ENCODE measurements at regions not wholly inside any gene's neighbourhood (a gene's known extent, or its start where the extent isn't known, plus 50 kb on each side); places are given as distances from the start of the nearest gene placed in this dataset.

DNA sequence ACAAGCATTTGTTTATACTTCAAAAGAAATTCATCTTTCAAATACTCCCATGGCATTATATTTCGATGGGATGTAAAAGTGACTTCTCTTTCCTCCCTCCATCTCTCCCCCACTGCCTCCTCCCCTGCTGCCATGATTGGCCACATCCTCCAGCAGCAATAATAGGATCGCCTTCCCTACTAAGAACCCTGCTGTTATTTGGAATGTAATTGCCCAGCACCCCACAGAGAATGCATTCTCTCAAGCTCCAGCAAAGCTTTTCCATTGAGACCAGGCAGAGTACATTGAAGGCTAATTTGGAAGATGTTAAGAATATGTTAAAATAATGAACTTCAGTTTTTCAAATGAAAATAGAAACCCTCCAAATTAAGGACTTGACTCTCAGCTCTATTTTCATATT lies 375.4 kb upstream of the ACVR2A start:
- DNase-seq (ENCODE audit: low read depth, low spot score): no peak

DNA sequence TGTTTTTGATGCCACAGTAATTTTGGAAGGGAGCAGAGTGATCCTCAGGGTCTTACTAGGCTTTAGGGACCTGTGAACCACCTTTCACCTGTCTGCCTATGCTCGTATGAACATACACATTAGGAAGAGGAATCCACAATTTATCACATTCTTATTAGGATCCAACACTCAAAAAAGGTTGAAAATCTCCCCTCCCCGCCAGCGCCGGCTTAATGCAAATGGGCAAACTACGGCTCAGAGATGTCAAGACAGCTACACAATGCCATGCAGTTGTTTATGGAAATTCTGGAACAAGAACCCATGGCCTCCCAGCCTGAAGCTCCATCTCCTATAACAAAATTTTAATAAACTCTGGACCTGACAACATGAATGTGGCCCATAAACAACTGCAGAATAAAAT lies 375.9 kb upstream of the ACVR2A start:
- no peak for DNase-seq (ENCODE audit: low read depth, low spot score)

DNA sequence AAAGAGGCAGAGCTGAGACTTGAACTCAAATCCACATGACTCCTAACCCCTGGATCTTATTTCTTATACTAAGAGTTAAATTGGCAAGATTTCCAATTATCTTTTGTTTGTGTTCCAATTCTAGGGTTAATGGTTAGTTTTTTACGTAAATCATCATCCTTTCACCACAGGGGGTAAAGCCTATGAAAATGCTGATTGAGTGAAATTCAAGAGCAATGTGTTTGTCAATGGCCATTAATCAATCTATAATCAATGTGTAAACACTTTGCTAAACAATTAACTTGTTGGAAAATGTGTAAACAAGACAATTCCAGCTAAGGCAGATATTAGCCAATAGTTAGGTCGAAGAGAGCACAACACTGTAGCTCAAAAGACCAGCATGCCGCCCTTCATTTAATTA lies 376.5 kb upstream of the ACVR2A start:
- no peak for DNase-seq (ENCODE audit: low read depth, low spot score)

DNA sequence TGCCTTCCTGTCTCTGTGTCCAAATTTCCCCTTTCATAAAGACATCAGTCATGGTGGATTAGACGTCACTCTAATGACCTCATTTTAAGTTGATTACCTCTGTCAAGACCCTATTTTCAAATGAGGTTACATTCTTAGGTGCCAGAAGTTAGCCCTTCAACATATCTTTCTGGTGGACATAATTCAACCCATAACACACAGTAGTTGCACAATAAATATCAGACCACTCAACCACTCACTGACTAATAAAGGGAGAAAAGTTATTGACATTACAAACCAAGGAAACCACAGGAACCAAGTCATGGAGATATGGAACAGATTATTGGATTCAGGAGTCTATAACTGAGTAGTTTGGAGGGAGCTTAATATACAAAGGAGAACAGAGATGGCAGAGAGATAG lies 377.4 kb upstream of the ACVR2A start:
- no peak for DNase-seq (ENCODE audit: low read depth, low spot score)

DNA sequence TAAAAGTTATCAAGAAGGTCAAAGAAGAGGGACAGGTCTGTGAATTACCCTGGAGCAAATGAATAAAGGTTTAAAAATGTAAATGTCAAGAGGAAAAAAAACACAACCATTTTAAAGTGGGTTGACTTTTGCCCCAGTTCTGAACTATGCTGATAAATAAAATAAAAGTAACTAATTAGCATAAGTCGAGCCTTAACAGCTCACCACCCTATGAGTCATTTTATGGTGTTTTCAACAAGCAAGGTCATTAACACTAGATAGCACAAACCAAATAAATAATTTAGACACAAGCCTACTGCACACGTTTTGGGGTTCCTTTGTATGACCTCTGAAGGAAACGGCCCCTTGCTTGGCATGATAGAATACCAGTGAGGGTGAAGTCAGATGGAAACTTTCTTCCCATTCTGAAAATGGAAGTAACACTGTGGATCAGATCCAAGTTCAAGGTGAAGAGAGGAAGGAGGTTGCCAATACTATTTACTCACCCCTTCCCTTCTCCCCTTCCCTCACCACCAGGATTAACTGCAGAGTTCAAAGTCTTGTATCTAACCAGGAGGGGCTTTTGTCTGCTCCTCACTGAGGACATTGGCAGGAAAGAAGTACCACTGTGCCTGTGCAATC lies 380.0 kb upstream of the ACVR2A start:
- no peak for DNase-seq (ENCODE audit: low read depth, low spot score)

DNA sequence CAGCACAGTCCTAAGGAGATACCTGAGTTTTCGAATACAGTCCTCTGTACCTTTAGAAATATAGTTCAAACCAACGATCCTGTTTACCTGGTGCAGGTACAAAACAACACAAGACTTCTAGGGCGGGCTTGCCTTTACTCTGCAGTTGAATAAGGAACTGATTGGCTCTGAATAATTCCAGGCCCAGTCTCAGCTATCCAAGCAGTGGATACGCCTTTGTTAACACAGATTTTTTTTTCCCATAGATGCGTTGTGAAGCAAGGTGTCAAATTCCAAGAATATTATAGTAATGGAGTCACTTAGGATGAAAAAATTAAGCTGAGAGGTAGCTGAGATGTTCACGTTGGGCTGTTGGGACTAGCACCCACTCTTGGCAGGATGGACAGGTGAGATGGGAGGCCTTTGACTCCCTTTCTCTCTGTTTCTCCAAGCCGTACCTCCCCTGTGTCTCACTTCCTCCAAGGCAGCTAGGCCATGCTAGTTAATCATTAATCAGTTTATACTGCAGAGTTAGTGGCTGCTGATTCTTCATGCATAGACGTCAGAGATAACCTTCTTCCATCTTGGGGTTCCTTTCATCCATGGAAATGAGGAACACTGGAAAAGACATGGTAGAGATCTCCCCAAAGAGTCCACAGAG lies 380.8 kb upstream of the ACVR2A start:
- DNase-seq (ENCODE audit: low read depth, low spot score): no peak

DNA sequence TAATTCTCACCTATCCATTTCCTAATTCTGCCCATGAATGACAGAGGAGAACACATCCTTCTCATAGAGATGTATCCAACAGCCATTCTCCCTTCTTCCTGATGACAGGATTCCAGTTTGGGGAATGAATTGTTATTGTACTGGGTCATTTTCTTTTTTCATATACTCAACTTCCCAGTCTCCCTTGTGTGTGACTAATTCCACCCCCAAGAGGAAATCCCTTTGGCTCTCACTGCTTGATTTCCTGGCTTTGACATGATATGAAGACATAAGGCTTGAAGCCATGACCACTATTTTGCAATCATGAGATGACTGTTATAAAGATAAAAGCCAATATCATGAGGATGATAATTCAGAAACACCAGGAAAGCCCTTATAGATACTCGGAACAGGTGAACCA lies 384.7 kb upstream of the ACVR2A start:
- DNase-seq (ENCODE audit: low read depth, low spot score): no peak

DNA sequence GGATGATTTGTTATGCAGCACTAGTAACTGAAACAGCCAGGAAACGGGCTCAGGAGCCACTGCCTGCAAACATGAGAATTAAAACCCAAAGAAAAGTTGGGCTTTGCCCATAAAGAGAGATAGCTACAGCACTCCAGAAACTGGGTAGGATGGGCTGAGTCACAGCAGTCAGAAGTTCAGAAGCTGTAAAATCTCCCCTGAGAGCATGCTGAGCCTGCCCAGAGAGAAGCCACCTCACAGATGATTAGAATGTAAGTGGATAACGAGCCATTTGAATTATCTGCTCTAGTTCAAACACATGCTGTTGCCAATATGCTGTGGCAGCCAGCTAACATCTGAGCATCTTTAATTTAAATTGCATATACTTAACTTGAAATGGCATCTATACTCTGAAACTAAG lies 388.1 kb upstream of the ACVR2A start:
- DNase-seq (ENCODE audit: low read depth, low spot score): no peak

DNA sequence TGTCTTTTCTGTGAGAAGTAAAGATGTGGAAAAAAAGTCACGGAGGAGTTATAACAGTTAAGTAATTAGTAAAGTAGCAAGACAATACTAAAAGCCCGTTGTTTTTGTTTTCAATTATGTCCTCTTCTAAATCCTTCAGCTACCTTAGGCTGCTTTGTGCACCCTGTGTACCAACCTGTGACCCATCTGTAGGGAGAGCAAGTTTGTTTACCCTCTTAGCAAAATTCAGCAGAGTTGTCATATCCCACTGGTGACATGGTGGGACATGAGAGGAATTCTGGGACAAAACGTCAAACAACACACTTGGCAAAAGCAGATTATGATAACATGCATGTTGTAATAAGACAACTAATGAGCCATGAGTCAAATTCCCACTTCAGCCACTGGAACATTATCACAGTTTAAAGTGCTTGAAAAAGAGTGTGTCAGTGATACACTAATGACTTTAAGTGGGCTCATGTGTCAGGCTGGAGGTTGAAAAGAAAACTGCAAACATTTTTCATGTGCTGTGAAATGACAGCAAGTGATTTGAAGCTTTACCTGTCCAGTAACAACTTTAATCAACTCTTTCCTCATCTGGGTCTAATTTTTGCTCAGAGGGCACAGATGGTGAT lies 392.8 kb upstream of the ACVR2A start:
- DNase-seq (ENCODE audit: low read depth, low spot score): no peak

DNA sequence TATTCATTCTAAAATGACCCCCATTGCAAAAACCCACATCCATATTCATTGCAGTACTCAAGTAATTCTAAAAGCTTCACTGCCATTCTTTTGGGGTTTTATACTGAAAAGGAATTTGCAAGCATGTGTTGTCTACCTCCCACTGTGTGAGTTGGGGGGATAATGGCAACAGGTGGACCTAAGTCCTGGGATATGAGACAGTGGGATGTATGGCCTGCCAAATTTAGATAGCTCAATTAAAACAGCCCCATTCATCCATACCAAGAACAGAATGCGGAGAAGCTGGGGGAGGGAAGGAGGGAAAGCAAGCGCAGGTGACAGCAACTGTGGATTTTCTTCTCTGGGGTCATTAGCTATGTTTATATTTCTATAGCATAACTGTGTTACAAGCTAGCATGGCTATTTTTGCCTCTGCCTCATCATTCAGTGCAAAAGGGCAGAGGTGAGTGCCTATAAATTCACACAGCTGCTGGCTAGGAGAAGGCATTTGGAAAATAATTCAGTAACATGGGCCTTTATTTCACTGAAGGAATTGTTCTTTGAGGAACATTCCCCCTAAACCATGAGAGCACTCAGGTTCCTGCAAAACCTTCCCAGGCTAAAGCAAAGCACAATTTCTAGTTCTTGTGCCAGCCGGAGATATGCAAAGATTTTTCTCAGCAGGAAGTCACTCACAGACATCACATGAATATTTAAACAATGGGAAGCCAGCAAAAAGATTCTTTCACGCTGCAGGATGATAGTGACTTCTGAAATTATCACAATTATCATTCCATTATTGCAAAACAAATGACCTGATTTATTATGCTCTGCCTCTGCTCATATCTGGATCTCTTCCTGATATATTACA lies 393.9 kb upstream of the ACVR2A start:
- no peak for DNase-seq (ENCODE audit: low read depth, low spot score)

DNA sequence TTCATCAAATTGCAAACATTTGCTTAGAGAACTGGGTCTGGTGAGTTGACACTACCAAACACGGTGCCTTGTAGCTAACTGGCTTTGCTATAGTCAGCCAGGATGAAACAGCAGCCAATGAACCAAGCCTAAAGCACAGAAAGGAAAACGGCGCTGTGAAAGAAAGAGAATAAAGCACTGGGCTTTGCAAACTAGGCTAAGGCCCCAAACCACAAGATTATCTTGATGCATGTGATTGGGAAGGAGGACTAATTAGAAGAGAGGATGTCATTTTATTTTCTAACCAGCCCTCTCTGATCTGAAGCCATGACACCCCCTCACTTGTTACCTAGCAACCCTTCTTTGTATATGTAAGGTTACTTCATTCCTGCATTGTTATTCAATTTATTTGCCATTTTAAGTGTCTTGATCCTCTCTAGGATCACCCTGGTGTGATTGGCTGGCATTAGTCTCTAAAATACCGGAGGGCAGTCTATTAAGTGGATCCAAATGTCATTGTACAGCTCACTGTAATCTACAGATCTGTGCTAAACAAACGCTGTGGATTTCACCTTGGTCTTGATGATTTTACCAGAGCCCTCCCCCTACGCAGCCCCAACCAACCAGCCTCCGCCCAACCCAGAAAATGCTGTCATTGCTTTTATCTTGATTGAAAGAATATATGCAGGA lies 395.4 kb upstream of the ACVR2A start:
- DNase-seq (ENCODE audit: low read depth, low spot score): no peak

DNA sequence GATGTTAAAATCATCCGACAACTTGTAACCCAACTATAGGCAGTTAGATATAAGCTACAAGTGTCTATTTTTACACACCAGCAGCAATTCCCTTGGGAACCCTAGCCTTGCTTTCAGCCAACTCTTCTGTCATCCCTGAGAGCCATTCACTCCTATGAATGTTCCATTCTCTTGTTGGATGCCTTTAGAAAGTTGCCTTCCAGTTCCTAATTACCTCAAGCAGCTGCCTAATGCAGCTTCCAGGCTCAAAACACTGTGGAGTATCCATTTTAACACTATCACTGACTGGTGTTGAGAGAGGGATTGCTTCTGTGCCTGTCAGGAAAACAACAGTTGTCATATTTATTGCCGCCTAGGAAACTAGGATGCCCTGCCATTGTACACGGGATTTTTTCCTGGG lies 402.0 kb upstream of the ACVR2A start:
- DNase-seq (ENCODE audit: low read depth, low spot score): no peak

DNA sequence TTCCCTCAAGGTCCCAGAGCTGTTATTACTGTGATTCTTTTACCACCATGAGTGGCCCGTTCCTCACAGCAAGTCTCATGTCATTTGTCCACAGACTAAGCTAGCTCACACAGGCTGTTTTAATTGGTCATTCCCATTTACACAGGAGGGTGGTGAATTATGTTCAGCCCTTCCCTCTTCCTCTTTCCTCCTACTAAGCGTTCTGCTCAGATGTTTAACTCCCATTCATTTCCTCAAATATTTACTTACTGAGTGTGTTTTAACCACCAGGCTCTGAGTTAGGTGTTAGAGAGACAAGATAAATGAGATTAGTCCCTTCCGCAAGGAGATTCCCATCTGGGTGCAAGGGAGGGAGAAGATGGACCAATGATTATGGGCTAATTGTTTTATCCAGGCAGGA lies 403.6 kb upstream of the ACVR2A start:
- DNase-seq (ENCODE audit: low read depth, low spot score): no peak

DNA sequence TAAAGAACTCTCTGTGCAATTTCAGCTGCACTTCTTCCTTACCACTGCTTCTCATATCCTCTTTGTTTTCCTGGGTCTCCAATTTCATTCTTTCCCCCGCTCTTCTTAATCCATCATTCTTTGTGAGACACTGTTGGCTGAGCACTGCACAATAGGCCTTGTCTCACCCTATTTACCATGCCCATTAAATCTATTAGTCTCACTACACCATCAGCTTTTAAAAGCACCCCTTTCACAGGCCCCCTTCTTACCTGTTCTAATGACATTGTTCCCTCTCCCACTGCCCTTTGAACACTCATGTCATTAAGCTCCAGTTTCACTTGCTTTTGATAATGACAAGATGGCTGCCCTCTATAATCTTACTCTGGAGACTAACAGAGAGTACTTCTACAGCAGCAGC lies 404.1 kb upstream of the ACVR2A start:
- DNase-seq (ENCODE audit: low read depth, low spot score): no peak

DNA sequence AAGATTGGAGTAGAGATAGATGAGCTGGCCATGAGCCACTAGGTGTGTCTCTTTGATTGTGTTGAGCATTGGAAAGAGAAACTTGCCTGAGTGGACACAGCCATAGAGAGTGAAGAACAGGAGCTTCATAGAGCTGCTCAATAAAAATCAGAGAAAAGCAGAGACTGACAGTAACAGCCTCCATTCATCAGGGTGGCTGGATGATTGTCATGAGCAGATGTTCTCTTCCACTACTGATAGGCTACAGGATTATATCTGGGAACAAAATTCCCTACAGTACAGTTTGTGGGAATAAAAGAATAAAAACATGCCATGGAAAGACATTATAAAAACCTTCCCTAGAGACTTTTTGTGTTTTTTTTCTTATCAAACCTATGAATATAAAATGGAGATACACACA lies 404.8 kb upstream of the ACVR2A start:
- DNase-seq (ENCODE audit: low read depth, low spot score): no peak

DNA sequence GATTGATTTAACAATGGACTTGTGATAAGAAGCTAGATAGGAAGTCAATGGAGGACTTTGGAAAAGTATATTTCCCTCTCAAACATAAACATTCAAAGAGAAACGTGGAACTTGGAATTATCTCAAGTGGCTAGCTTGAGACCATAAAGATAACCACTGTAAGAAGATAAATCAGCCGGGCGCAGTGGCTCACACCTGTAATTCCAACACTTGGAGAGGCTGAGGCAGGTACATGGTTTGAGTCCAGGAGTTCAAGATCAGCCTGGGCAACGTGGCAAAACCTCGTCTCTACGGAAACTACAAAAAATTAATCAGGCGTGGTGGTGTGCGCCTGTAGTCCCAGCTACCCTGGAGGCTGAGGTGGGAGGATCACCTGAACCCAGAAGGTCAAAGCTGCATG lies 405.9 kb upstream of the ACVR2A start:
- no peak for DNase-seq (ENCODE audit: low read depth, low spot score)

DNA sequence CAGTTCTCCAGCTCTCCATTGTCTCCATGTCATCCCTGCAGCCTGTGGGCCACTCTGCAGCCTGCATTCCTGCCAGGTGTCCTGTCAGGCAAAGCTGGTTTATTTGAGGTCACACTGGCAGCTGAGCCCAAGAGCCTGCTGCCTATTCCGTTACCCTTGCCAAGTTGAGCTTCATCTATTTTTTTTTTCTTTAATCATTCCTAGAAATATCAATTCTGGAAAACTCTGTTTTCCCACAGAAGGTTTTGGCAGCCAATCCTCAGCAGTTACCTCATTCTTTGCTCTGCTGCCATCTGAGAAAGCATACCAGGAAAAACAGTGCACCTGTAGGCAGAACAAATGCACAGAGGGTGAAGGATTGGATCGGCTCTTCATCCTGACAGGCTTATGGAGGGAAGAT lies 411.0 kb upstream of the ACVR2A start:
- DNase-seq (ENCODE audit: low read depth, low spot score): no peak

DNA sequence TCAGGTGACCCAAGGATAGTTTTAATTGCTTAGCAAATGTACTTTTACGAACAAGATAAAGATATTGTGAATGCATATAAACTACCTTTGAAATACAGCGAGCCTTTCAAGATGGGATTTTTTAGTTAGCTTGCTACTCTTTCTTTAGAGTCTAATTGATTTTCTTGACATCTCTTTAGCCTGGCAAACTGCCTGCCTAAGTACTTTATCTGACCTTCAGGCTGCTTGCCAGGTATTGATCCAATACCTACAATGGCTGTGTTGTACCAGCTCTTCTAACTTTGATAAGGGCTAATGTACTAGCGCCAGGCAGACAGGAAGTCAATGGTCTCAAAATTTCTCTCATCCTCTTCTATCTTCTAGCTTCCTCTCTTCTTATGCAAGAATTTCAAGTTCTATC lies 414.4 kb upstream of the ACVR2A start:
- no peak for DNase-seq (ENCODE audit: low read depth, low spot score)

DNA sequence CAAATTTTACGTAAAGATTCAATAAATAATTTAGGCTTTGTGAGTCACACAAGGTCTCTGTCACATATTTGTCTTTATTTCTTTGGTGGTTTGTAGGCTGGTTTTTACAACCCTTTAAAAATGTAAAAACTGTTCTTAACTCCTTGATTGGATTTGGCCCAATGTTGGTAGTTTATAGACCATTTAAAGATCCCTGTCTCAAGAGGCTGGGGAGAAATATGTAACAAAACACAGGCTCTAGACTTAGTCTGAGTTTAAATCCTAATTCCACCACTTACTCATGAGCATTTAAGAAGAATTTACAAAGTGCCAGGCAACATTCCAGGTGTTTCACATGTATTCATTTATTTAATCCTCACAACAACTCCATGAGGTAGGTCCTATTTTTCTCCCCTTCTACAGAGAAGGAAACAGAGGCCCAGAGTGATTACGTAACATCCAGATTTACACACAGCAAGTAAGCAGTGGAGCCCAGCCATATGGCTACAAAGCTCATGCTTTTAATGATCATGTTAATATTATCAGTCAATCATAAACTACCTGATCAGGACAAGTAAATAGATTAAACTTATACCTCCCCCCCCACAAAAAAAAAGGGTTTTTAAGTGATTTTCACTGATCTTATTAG lies 416.6 kb upstream of the ACVR2A start:
- DNase-seq (ENCODE audit: low read depth, low spot score): no peak

DNA sequence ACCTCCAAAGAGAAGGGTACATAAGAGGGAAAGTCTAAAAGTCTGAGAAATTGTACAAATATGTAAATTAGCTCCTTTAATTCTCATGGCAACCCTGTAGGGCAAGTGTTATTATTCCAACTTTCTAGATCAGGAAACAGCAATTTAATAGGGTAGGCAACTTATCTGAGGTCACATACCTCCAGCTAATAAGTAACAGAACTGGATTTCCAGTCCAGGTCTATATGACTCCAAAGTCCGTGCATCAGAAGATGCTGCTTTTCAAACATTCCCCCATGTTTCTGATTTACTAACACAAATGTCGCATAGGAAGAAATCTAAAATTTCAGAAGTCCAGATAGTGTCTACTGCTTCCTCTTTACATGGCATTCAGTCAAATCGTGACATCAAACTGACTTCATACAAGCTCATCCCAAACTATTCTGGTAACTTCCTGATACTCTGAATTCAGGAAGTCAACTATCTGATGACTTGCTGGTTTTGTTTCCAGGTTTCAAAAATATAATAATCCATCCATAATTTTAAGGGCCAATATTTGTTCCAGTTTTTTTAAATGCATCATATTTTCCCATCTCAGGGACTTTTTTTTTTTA lies 419.3 kb upstream of the ACVR2A start:
- DNase-seq (ENCODE audit: low read depth, low spot score): no peak

DNA sequence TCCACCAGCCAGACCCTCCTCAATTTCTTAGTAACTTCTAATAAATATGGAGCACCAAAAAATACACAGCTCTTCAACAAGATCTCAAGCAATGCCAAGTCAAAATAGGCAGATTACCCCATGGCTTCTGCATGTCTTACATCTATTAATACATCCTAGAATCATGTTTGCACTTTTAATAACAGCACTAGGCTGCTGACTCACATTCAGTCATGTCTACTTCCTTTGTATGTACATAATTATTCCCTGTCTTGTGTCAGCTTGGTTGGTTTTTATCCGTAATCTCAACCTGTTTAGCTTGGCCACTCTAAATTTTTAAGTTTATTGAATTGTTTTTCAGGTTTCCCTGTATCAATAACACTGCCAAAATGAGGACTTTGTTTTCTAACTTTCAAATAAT lies 420.1 kb upstream of the ACVR2A start:
- DNase-seq (ENCODE audit: low read depth, low spot score): no peak
